ENCODE measurements at regions not wholly inside any gene's neighbourhood (a gene's known extent, or its start where the extent isn't known, plus 50 kb on each side); places are given as distances from the start of the nearest gene placed in this dataset.

DNA sequence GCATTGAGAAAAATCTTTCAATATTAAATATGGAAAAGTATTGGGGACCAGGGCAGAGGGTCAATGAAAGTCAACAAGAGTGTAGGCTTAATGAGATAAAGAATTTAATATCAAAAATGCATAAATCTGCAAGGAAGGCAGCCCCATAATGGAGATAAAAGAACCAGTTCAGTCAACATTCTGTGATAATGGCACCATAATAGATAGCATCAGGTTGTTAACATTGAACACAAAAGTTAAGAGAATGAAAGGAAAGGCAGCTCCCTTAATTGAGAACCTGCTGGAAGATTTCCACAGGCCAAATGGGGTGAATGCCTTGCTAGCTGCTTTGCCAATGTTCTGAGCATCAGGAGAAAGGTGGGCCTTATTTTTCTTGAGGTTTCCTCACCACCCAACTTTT, 60.4 kb upstream of the TMEM33 start:
- TF ChIP-seq CTCF (IDR thresholded peaks at IDR 0.05) = no peak
- TF ChIP-seq POLR2AphosphoS5 (IDR thresholded peaks at IDR 0.05) = no peak
- TF ChIP-seq POLR2A (IDR thresholded peaks at IDR 0.05; ENCODE audit: low read depth) = no peak
- TF ChIP-seq EP300 (IDR thresholded peaks at IDR 0.05) = no peak
